NCI-H446 (cell line): ENCODE measurements at regions not wholly inside any gene's neighbourhood (a gene's known extent, or its start where the extent isn't known, plus 50 kb on each side); places are given as distances from the start of the nearest gene placed in this dataset.
"Not testable (repeated sequence)": the region's sequence is repeated elsewhere in the genome, so short reads cannot be mapped to it uniquely, and the experiment has no call there.

Experiments
- DNase-seq, 2 experiments: peaks; one replicate each; lab custom pipeline; 2025; lab: John Stamatoyannopoulos, UW

DNA sequence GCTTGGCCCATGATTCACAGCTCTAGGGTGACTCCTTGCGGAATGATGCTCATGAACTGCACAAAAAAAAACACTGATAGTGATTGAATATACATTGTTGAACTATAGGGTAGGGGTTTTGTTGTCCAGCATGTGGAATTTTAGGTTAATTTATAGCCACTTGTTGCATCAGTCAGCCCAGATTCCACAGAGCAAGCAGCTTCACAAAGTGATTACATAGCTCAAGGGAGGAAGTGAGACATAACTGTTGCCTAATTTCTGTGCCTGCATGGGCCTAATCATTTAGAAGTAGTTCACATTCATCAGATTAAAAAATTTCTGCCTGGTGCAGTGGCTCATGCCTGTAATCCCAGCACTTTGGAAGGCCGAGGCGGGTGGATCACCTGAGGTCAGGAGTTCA is 142.2 kb upstream of the ZNF722 start:
- not testable (repeated sequence) for DNase-seq

- DNase-seq = no peak
Measured at GRCh38 chr7:63867127-63867526, 131.5 kb upstream of the ZNF722 start.

DNA sequence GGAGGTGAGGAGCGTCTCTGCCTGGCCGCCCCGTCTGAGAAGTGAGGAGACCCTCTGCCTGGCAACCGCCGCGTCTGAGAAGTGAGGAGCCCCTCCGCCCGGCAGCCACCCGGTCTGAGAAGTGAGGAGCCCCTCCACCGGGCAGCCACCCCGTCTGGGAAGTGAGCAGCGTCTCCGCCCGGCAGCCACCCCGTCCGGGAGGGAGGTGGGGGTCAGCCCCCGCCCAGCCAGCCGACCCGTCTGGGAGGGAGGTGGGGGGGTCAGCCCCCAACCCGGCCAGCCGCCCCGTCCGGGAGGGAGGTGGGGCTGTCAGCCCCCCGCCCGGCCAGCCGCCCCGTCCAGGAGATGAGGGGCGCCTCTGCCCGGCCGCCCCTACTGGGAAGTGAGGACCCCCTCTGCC is 124.4 kb upstream of the ZNF722 start:
- not testable (repeated sequence) for DNase-seq

GRCh38 chr7:63876707-63877322 is 121.8 kb upstream of the ZNF722 start:
- no peak for DNase-seq

GRCh38 chr7:63887031-63887430 is 111.6 kb upstream of the ZNF722 start:
- DNase-seq = no peak

DNA sequence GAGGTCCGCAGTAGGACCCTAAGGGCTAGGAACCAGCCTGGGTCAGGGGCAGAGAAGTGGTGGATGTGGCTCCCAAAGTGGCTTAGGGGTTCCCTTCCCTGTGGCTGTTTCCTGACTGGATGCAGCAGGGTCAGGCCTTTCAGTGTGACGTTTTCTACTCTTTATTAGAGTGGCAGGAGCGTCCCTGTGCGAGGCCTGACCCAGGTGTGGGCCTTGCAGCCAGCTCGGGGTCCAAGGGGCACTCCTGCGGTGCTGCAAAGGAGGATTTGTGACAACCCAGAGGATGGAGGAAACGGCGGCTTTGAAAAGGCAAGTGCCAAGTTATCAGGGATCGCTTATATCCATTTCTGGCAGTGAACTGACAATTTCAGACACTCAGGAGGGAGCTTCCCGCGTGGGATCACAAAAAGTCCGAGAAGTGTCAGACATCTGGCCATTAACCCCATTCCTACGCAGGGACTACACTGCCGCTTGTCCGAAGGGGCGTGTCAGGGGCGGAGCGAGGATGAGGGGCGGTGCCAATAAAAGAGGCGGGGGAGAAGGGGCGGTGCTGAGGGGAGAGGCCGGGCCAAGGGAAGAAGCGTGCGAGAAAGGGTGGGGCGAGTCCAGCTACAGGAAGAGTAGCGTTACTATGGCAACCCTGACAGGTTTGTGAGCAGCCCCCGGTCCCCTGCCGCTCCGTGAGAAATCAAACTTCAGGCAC is 98.8 kb upstream of the ZNF722 start:
- DNase-seq = no peak

GRCh38 chr7:63900394-63901203 is 98.0 kb upstream of the ZNF722 start:
- DNase-seq = peak in 1 of 2 experiments; percentile 38

- not testable (repeated sequence) for DNase-seq
Measured at GRCh38 chr7:63901204-63901506, 97.5 kb upstream of the ZNF722 start.

DNA sequence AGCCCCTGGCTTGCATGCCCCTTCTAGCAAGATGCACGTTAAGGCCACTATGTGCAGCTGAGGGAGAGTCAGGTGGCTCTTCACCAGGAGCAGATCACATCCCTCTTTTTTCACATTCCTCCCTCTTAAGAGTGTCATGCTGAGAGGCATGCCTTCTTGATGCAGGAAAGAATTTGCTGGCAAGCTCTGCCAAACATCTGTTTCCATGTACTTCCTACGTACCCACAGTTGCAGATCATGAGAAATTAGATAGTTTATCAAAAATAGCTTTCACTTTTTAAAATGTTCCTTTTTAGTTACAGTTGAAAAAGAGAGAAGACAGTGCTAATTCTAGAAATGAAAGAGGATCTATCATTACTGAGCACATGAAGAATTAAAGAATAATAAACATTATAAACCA is 79.7 kb upstream of the ZNF722 start:
- no peak for DNase-seq

DNA sequence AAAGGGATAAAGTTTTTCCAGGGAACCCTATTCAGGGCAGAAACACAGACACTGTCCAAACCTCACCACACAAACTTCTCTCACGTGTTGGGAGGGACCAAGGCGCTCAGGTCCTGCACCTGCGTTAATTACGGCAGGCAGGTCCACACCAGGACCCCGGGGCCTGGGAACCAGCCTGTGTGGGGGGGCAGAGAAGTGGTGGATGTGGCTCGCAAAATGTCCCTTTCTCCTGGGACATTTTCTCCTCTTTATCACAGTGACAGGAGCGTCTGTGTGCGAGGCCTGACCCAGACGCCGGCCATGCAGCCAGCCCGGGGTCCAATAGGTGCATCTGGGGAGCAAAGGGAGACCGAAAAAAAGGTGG is 73.4 kb upstream of the ZNF722 start:
- no peak for DNase-seq

GRCh38 chr7:63925626-63926460 is 72.8 kb upstream of the ZNF722 start:
- no peak for DNase-seq

GRCh38 chr7:63927261-63927660 is 71.4 kb upstream of the ZNF722 start:
- no peak for DNase-seq

- DNase-seq = no peak
Measured at GRCh38 chr7:63931057-63931600, 67.5 kb upstream of the ZNF722 start.

DNA sequence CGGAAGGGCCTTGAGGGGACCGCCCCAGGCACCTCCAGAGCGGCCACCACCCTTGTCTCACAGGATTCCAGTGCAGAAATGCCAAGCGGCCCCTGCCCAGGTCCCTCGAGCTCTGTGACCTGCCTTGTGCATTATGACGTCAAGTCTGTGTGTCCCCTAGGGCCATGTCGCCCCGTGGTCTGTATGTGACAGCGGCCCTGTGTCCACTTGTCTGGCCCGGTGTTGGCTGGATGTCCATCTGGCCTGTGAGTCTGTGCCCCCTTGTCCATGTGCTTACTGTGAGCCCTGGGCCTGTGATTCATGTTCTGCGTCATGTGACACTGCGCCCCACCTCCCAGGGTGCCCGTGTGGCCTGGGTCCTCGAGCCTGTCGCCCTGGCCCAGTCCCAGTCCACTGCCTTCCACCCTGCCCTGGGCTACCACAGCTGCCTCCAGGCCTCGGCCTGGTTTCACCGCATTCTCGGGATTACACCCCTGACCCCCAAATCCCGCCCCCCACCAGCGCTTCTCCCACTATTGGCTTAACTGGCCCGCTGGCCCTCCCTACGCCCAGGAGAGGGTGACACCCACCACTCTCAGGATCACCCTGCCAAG is 66.6 kb upstream of the ZNF722 start:
- no peak for DNase-seq
